OCI-LY7 (cell line): ENCODE measurements at regions not wholly inside any gene's neighbourhood (a gene's known extent, or its start where the extent isn't known, plus 50 kb on each side); places are given as distances from the start of the nearest gene placed in this dataset.

ENCODE experiments used
- BruUV-seq: library from RNA; stranded (reverse); fragments of 400-500 nt; replicated peaks from 2 replicates; lab custom pipeline; 2021; lab: Mats Ljungman, UMichigan
- CTCF ChIA-PET: fragments of 300-600 bp; sonication (Branson Sonifier 250); formaldehyde crosslinking; loops from one replicate; lab custom pipeline; 2022; ENCODE audit warnings: antibody characterized with exemption; ENCODE audit not compliant: unreplicated experiment; lab: Charles Lee
- POLR2A ChIA-PET: fragments of 300-600 bp; sonication (Branson Sonifier 250); formaldehyde crosslinking; loops from one replicate; lab custom pipeline; 2022; ENCODE audit warnings: antibody characterized with exemption; lab: Charles Lee
- DNase-seq: peaks from one replicate; pipeline ENCODE4 v3.0.0-alpha.2; 2015; ENCODE audit warnings: low spot score
- H2AFZ ChIP-seq: fragments of 200-600 bp; sonication (generic), shearing (Covaris generic); 2 replicates; pipeline ENCODE4 v1.6.1; 2014; ENCODE audit warnings: mild to moderate bottlenecking, antibody characterized with exemption, low read length, moderate library complexity
- H3K27ac ChIP-seq: fragments of 200-600 bp; sonication (generic); 2 replicates; pipeline ENCODE4 v1.5.1; 2014; ENCODE audit warnings: mixed run types, low read depth, mild to moderate bottlenecking, moderate library complexity, low read length, inconsistent platforms; ENCODE audit not compliant: poor library complexity, severe bottlenecking
- H3K36me3 ChIP-seq: fragments of 200-600 bp; sonication (generic); 2 replicates; pipeline ENCODE4 v1.6.1; 2014; ENCODE audit warnings: mild to moderate bottlenecking, antibody characterized with exemption, low read length, moderate library complexity, mixed read lengths; ENCODE audit not compliant: insufficient read depth
- H3K4me1 ChIP-seq: fragments of 200-600 bp; sonication (generic); 2 replicates; pipeline ENCODE4 v1.5.1; 2014; ENCODE audit warnings: mild to moderate bottlenecking, low read length; ENCODE audit not compliant: insufficient read depth, poor library complexity, severe bottlenecking
- H3K4me2 ChIP-seq: fragments of 200-600 bp; sonication (generic); 2 replicates; pipeline ENCODE4 v1.6.1; 2014; ENCODE audit warnings: mild to moderate bottlenecking, low read length
- H3K4me3 ChIP-seq: fragments of 200-600 bp; sonication (generic); 2 replicates; pipeline ENCODE4 v1.5.1; 2014; ENCODE audit warnings: mild to moderate bottlenecking, low read depth, low read length; ENCODE audit not compliant: poor library complexity, severe bottlenecking
- H3K79me2 ChIP-seq: fragments of 200-600 bp; sonication (generic); 2 replicates; pipeline ENCODE4 v1.6.1; 2016; ENCODE audit warnings: low read depth, mild to moderate bottlenecking, low read length, moderate library complexity, mixed read lengths; ENCODE audit not compliant: insufficient read depth
- H3K9me2 ChIP-seq: fragments of 200-600 bp; sonication (generic); 2 replicates; pipeline ENCODE4 v1.6.1; 2016; ENCODE audit warnings: mild to moderate bottlenecking, low read length, mixed read lengths; ENCODE audit not compliant: insufficient read depth
- H3K9me3 ChIP-seq: fragments of 200-600 bp; sonication (generic); 2 replicates; pipeline ENCODE4 v1.6.1; 2014; ENCODE audit warnings: mild to moderate bottlenecking, mixed run types, low read length, mixed read lengths
- H4K20me1 ChIP-seq: fragments of 200-600 bp; sonication (generic); 2 replicates; pipeline ENCODE4 v1.6.1; 2014; ENCODE audit warnings: mild to moderate bottlenecking, antibody characterized with exemption, low read length, moderate library complexity, mixed read lengths; ENCODE audit not compliant: insufficient read depth
- EZH2phosphoT487 ChIP-seq: fragments of 200-600 bp; sonication (generic); IDR thresholded peaks from 2 replicates; pipeline ENCODE4 v1.6.1; 2018; ENCODE audit warnings: low read depth, borderline replicate concordance, mild to moderate bottlenecking, mixed run types, antibody characterized with exemption, low read length, moderate library complexity, mixed read lengths
- intact Hi-C: fragments of 100-400 bp; cut with micrococcal nuclease; formaldehyde crosslinking; loops from one replicate; pipeline ENCODE4 v1.10.0; 2022; ENCODE audit not compliant: unreplicated experiment
- TF ChIP-seq, protein P1 (sequence below): fragments of 200-600 bp; sonication (generic); conservative IDR thresholded peaks from 2 replicates; pipeline ENCODE4 v1.5.1; 2014; ENCODE audit warnings: mild to moderate bottlenecking, antibody characterized with exemption, low read length, moderate library complexity, mixed read lengths

DNA sequence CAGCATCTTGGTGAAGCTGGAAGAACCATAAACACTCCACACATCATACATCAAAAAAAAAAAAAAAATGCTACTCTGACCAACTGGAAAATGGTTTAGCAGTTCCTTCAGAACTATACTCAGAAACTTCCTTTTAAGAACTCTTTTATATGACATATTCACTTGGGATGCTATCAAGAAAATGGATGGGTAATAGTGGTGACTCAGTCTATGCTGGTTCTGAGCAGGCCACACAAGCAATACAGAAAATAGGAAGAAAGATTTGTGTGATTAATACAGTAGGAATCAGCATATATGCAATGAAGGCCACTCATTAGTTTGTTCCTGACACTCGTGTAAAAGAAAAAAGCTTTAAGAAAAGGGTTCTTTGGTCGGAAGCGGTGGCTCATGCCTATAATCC lies 123.5 kb upstream of the FAT4 start:
- CTCF ChIA-PET, result no interaction called here

DNA sequence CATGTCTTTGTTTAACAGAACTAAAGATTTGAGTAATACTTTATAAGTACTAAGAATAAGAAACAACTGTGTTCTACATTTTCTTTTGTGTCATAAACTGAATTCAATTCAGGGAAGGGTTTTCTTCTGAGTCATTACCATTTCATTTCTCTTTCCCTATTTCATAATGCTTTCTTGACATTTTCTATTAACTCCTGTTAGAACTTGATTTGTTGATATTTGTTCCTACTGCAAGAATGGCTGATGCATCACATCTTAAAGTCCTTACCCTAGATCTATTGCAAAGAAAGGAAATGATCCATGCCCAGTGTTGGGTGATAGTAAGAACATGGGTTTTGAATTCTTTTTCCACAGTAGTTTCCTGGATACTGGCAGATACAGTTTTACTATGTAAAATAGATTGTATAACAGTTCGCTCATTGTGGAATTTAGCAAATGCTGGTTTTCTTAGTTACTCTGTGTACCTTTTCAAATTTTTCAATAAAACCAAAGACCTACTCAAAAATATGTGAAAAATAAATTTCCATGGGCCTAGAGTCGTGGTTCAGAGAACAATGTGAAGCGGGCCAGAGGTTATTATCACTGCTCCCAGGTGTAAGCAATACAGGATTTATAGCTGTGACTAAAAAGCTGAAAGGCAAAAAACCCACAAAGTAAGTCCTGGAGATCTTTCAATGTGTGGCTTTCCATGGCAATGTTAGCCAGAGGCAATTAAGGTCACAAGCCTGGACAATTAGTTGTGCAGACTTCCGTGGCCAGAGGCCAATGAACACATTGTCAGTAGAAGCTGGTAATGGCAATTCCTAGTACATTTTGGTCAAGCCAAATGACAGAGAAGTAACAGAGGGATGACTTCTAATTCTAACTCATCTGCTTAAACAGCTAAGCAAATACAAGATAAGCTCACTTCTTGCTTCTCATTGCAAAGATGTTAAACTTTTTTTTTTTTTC lies 127.3 kb upstream of the FAT4 start:
- H3K4me3 ChIP-seq, result no peak overlapping the region
- H4K20me1 ChIP-seq, result no peaks in the 10 kb centered on the region
- intact Hi-C loops, result no loop called here
- H3K4me1 ChIP-seq, result no peaks in the 10 kb centered on the region
- H3K9me3 ChIP-seq, result no peaks in the 10 kb centered on the region
- no peak overlapping the region for H2AFZ ChIP-seq
- no TSS peak for BruUV-seq
- TF ChIP-seq, protein P1, sequence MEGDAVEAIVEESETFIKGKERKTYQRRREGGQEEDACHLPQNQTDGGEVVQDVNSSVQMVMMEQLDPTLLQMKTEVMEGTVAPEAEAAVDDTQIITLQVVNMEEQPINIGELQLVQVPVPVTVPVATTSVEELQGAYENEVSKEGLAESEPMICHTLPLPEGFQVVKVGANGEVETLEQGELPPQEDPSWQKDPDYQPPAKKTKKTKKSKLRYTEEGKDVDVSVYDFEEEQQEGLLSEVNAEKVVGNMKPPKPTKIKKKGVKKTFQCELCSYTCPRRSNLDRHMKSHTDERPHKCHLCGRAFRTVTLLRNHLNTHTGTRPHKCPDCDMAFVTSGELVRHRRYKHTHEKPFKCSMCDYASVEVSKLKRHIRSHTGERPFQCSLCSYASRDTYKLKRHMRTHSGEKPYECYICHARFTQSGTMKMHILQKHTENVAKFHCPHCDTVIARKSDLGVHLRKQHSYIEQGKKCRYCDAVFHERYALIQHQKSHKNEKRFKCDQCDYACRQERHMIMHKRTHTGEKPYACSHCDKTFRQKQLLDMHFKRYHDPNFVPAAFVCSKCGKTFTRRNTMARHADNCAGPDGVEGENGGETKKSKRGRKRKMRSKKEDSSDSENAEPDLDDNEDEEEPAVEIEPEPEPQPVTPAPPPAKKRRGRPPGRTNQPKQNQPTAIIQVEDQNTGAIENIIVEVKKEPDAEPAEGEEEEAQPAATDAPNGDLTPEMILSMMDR, result no peak
- no peak for TF ChIP-seq EZH2phosphoT487
- CTCF ChIA-PET, result no interaction called here
- DNase-seq, result no peak
- no peaks in the 10 kb centered on the region for H3K36me3 ChIP-seq
- H3K4me2 ChIP-seq, result no peak overlapping the region
- no peaks in the 10 kb centered on the region for H3K9me2 ChIP-seq
- POLR2A ChIA-PET, result no interaction called here
- no peak overlapping the region for H3K27ac ChIP-seq
- H3K79me2 ChIP-seq, result no peaks in the 10 kb centered on the region

More for the DNA sequence above, 123.5 kb upstream of the FAT4 start:
- no peaks in the 10 kb centered on the region for H3K4me1 ChIP-seq
- intact Hi-C loops, result no loop called here
- no peaks in the 10 kb centered on the region for H3K79me2 ChIP-seq
- no peak overlapping the region for H3K4me3 ChIP-seq
- H3K4me2 ChIP-seq, result no peak overlapping the region
- BruUV-seq, result no TSS peak
- H3K9me2 ChIP-seq, result no peaks in the 10 kb centered on the region
- DNase-seq, result no peak
- no peak overlapping the region for H2AFZ ChIP-seq
- H4K20me1 ChIP-seq, result no peaks in the 10 kb centered on the region
- POLR2A ChIA-PET, result interaction anchor here (0.7 kb wide), 2 partner anchors 27 to 1756 kb away, joined by 3 to 5 read pairs; no protein-coding TSS in a partner anchor
- H3K9me3 ChIP-seq, result no peaks in the 10 kb centered on the region
- TF ChIP-seq, protein P1, result no peak
- TF ChIP-seq EZH2phosphoT487, result no peak
- H3K27ac ChIP-seq, result no peak overlapping the region
- H3K36me3 ChIP-seq, result no peaks in the 10 kb centered on the region

DNA sequence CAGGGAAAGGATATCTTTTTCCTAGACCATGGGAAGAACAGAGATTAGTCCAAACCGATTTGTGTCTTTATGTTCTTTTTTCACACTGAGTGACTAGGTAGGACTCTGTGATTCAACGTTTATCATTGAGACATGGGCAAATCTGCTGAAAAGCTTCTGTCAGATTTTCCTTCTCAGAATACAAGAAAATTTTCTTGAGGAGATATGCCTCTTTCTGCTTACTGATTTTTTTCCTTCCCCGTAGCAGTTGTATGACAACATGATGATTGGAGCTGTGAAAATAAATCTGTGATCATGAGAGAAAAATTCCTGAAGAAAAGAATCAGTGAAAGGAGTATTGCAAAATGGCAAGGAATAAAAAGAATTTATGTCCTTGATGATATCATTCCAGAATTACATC lies 130.6 kb upstream of the FAT4 start:
- Histone ChIP-seq H3K4me1 (no peaks in the 10 kb centered on the region), H3K9me3 (no peaks in the 10 kb centered on the region), H3K4me3 (no peak overlapping the region), H3K36me3 (no peaks in the 10 kb centered on the region), H4K20me1 (no peaks in the 10 kb centered on the region), H3K4me2 (no peak overlapping the region), H2AFZ (no peak overlapping the region), H3K27ac (no peak overlapping the region), H3K9me2 (no peaks in the 10 kb centered on the region), H3K79me2 (no peaks in the 10 kb centered on the region)
- no peak for DNase-seq
- ChIA-PET POLR2A (interaction anchor here (0.6 kb wide), 2 partner anchors 31 to 314 kb away, joined by 3 to 5 read pairs; no protein-coding TSS in a partner anchor), CTCF (no interaction called here)
- TF ChIP-seq, protein P1, result no peak
- TF ChIP-seq EZH2phosphoT487, result no peak
- BruUV-seq, result no TSS peak
- intact Hi-C loops, result no loop called here
